Caco-2 (cell line): ENCODE measurements at regions not wholly inside any gene's neighbourhood (a gene's known extent, or its start where the extent isn't known, plus 50 kb on each side); places are given as distances from the start of the nearest gene placed in this dataset.

Experiments used
- BruUV-seq: library from RNA; stranded (reverse); fragments of 400-500 nt; replicated peaks from 2 replicates; lab custom pipeline; 2021; lab: Mats Ljungman, UMichigan
- CTCF ChIA-PET: fragments of 300-600 bp; sonication (Branson Sonifier 250); formaldehyde crosslinking; loops from one replicate; lab custom pipeline; 2022; ENCODE audit warnings: antibody characterized with exemption; lab: Charles Lee
- POLR2A ChIA-PET: fragments of 300-600 bp; sonication (Branson Sonifier 250); formaldehyde crosslinking; loops from one replicate; lab custom pipeline; 2022; ENCODE audit warnings: antibody characterized with exemption; lab: Charles Lee
- DNase-seq, 2 experiments: peaks; one replicate each; pipeline versions ENCODE4 v3.0.0 to v3.0.0-alpha.2; 2020 to 2022
- H3K27me3 ChIP-seq: replicated peaks from 2 replicates; pipeline ENCODE4 v1.6.0; 2011; ENCODE audit warnings: low read length; ENCODE audit not compliant: control insufficient read depth, insufficient read depth
- H3K36me3 ChIP-seq: 2 replicates; pipeline ENCODE4 v1.5.1; 2011; ENCODE audit warnings: low read length; ENCODE audit not compliant: control insufficient read depth, insufficient read depth
- H3K4me1 ChIP-seq: fragments of 250-450 bp; sonication (Bioruptor Pico); 2 replicates; pipeline ENCODE4 v1.5.1; 2020; ENCODE audit warnings: mild to moderate bottlenecking
- H3K4me3 ChIP-seq: 2 replicates; pipeline ENCODE4 v1.5.1; 2011; ENCODE audit warnings: low read depth, mild to moderate bottlenecking, control low read depth, low read length
- H3K9me3 ChIP-seq: fragments of 250-450 bp; sonication (Bioruptor Pico); 2 replicates; pipeline ENCODE4 v1.5.1; 2020; ENCODE audit warnings: mild to moderate bottlenecking, moderate library complexity
- H3K27ac Mint-ChIP-seq: one replicate; pipeline ENCODE4 v1.8.0; 2022; ENCODE audit warnings: mixed read lengths; ENCODE audit not compliant: unreplicated experiment
- H3K27me3 Mint-ChIP-seq: one replicate; pipeline ENCODE4 v1.8.0; 2022; ENCODE audit warnings: mixed read lengths; ENCODE audit not compliant: insufficient read depth, unreplicated experiment
- H3K36me3 Mint-ChIP-seq: one replicate; pipeline ENCODE4 v1.8.0; 2022; ENCODE audit warnings: mild to moderate bottlenecking, mixed read lengths; ENCODE audit not compliant: insufficient read depth, unreplicated experiment
- H3K4me1 Mint-ChIP-seq: one replicate; pipeline ENCODE4 v1.8.0; 2022; ENCODE audit warnings: low read depth, mixed read lengths; ENCODE audit not compliant: unreplicated experiment
- H3K4me3 Mint-ChIP-seq: one replicate; pipeline ENCODE4 v1.8.0; 2022; ENCODE audit warnings: mild to moderate bottlenecking, moderate library complexity, mixed read lengths; ENCODE audit not compliant: unreplicated experiment
- H3K9me3 Mint-ChIP-seq: one replicate; pipeline ENCODE4 v1.8.0; 2022; ENCODE audit warnings: mixed read lengths; ENCODE audit not compliant: unreplicated experiment
- CTCF ChIP-seq, 2 experiments: fragments of 200-600 bp in 1 of 2; IDR thresholded peaks; 1 replicate in 1 of 2; 2 replicates in 1 of 2; pipeline versions ENCODE4 v1.5.1 to v1.8.0; 2011 to 2022; ENCODE audit warnings: antibody characterized with exemption in 1 of 2, control low read depth in 1 of 2, inconsistent platforms in 1 of 2, low read depth in 1 of 2, low read length in 1 of 2, mild to moderate bottlenecking in 1 of 2, moderate library complexity in 1 of 2; ENCODE audit not compliant: insufficient read depth in 1 of 2, severe bottlenecking in 1 of 2, unreplicated experiment in 1 of 2
- intact Hi-C: fragments of 100-400 bp; cut with micrococcal nuclease; formaldehyde crosslinking; loops from one replicate; pipeline ENCODE4 v1.10.0; 2022; ENCODE audit not compliant: unreplicated experiment

- ChIA-PET CTCF (no interaction called here), POLR2A (no interaction called here)
- Mint-ChIP-seq H3K4me1 (no peaks in the 10 kb centered on the region), H3K27me3 (no peaks in the 10 kb centered on the region), H3K36me3 (no peaks in the 10 kb centered on the region), H3K27ac (no peak overlapping the region), H3K9me3 (peaks cover 10% of the 10 kb centered on the region), H3K4me3 (no peak overlapping the region)
- DNase-seq, result no peak
- no TSS peak for BruUV-seq
- Histone ChIP-seq H3K36me3 (no peaks in the 10 kb centered on the region), H3K9me3 (no peaks in the 10 kb centered on the region), H3K4me3 (no peak overlapping the region), H3K27me3 (no peaks in the 10 kb centered on the region), H3K4me1 (no peaks in the 10 kb centered on the region)
- intact Hi-C loops, result no loop called here
- TF ChIP-seq CTCF (IDR thresholded peaks at IDR 0.05; ENCODE audit: insufficient read depth in 1 of 2, low read depth in 1 of 2, low read length in 1 of 2, severe bottlenecking in 1 of 2, unreplicated experiment in 1 of 2), result no peak
Observed at GRCh38 chr18:78699499-78699898, 280.1 kb upstream of the SALL3 start.

GRCh38 chr18:78701771-78702396 is 277.7 kb upstream of the SALL3 start:
- POLR2A ChIA-PET, result no interaction called here
- no peak overlapping the region for H3K27ac Mint-ChIP-seq
- CTCF ChIA-PET, result no interaction called here
- no peaks in the 10 kb centered on the region for H3K4me1 Mint-ChIP-seq
- no TSS peak for BruUV-seq
- intact Hi-C loops, result no loop called here
- H3K9me3 Mint-ChIP-seq, result peaks cover 10% of the 10 kb centered on the region
- TF ChIP-seq CTCF (IDR thresholded peaks at IDR 0.05; ENCODE audit: insufficient read depth in 1 of 2, low read depth in 1 of 2, low read length in 1 of 2, severe bottlenecking in 1 of 2, unreplicated experiment in 1 of 2), result no peak
- no peak for DNase-seq
- Histone ChIP-seq H3K27me3 (no peaks in the 10 kb centered on the region), H3K9me3 (no peaks in the 10 kb centered on the region), H3K4me3 (no peak overlapping the region), H3K36me3 (no peaks in the 10 kb centered on the region), H3K4me1 (no peaks in the 10 kb centered on the region)
- no peak overlapping the region for H3K4me3 Mint-ChIP-seq
- no peaks in the 10 kb centered on the region for H3K36me3 Mint-ChIP-seq
- no peaks in the 10 kb centered on the region for H3K27me3 Mint-ChIP-seq

- Histone ChIP-seq H3K9me3 (no peaks in the 10 kb centered on the region), H3K4me1 (no peaks in the 10 kb centered on the region), H3K4me3 (no peak overlapping the region), H3K27me3 (no peaks in the 10 kb centered on the region), H3K36me3 (no peaks in the 10 kb centered on the region)
- intact Hi-C loops, result no loop called here
- Mint-ChIP-seq H3K4me1 (no peaks in the 10 kb centered on the region), H3K9me3 (peaks cover 16% of the 10 kb centered on the region), H3K4me3 (no peak overlapping the region), H3K27me3 (no peaks in the 10 kb centered on the region), H3K36me3 (no peaks in the 10 kb centered on the region), H3K27ac (no peak overlapping the region)
- no peak for TF ChIP-seq CTCF (IDR thresholded peaks at IDR 0.05; ENCODE audit: insufficient read depth in 1 of 2, low read depth in 1 of 2, low read length in 1 of 2, severe bottlenecking in 1 of 2, unreplicated experiment in 1 of 2)
- DNase-seq, result no peak
- BruUV-seq, result no TSS peak
- CTCF ChIA-PET, result no interaction called here
- POLR2A ChIA-PET, result no interaction called here
Observed at GRCh38 chr18:78703291-78703690, 276.3 kb upstream of the SALL3 start.
